SK-N-SH treated with all-trans-retinoic acid at 6 μM for 48 hours (cell line): ENCODE measurements at regions not wholly inside any gene's neighbourhood (a gene's known extent, or its start where the extent isn't known, plus 50 kb on each side); places are given as distances from the start of the nearest gene placed in this dataset.

Experiments
- ARNTL ChIP-seq: fragments of 450-650 bp; formaldehyde crosslinking; IDR thresholded peaks from 2 replicates; pipeline ENCODE4 v1.5.0; 2020; ENCODE audit warnings: low read depth, mild to moderate bottlenecking, moderate library complexity, borderline replicate concordance
- RARB ChIP-seq: fragments of 250-450 bp; sonication (Bioruptor Pico); IDR thresholded peaks from 2 replicates; pipeline ENCODE4 v1.8.0; 2021; ENCODE audit warnings: mild to moderate bottlenecking, moderate library complexity
- SNAI2 ChIP-seq: fragments of 250-450 bp; sonication (Bioruptor Pico); IDR thresholded peaks from 2 replicates; pipeline ENCODE4 v1.5.0; 2020; ENCODE audit warnings: mild to moderate bottlenecking, moderate library complexity
- ZNF70 ChIP-seq: fragments of 450-650 bp; formaldehyde crosslinking; IDR thresholded peaks from 2 replicates; pipeline ENCODE4 v1.5.0; 2020; ENCODE audit warnings: mild to moderate bottlenecking, moderate library complexity
- ZNF8 ChIP-seq: fragments of 450-650 bp; formaldehyde crosslinking; IDR thresholded peaks from 2 replicates; pipeline ENCODE4 v1.5.0; 2020; ENCODE audit warnings: mild to moderate bottlenecking, moderate library complexity

DNA sequence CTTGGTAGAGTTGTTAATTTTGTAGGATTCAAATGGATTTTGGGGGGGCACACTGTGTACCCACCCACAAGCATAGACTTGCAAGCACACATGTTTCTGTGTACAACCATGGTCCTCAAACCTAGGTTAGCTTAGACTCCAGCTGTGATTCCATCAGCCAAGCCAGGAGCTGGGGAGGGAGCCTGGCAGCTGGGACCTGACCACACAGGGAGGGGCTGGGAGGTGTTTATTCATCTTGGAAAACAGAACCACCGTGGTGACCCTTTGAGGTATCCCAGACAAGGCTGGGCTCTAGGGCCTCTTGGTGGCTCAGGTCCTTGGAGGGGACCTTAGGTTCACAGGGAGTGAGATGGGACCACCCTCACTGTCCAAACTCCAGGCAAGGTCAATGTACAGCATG lies 410.3 kb downstream of the NEBL start:
- TF ChIP-seq ZNF8 (CRISPR knock-in tag) (no peak), ARNTL (no peak), ZNF70 (CRISPR knock-in tag) (no peak), RARB (CRISPR knock-in tag) (no peak), SNAI2 (no peak)
